IPS-18c (cell line): ENCODE measurements at regions not wholly inside any gene's neighbourhood (a gene's known extent, or its start where the extent isn't known, plus 50 kb on each side); places are given as distances from the start of the nearest gene placed in this dataset.
"Not testable (repeated sequence)": the region's sequence is repeated elsewhere in the genome, so short reads cannot be mapped to it uniquely, and the experiment has no call there.

Experiments used
- H3K4me3 ChIP-seq: 2 replicates; pipeline ENCODE4 v1.7.0; 2013; ENCODE audit warnings: low read depth, mild to moderate bottlenecking, low read length, moderate library complexity; ENCODE audit not compliant: insufficient read depth
- H3K9me3 ChIP-seq: one replicate; pipeline ENCODE4 v1.6.1; 2013; ENCODE audit warnings: mild to moderate bottlenecking, low read length, moderate library complexity; ENCODE audit not compliant: control insufficient read depth, insufficient read depth

- H3K9me3 ChIP-seq, result no peaks in the 10 kb centered on the region
- no peak overlapping the region for H3K4me3 ChIP-seq
These were observed 148.6 kb upstream of the PITX1 start for GRCh38 chr5:135182675-135183074.

GRCh38 chr5:135181653-135182052, 147.6 kb upstream of the PITX1 start:
- no peak overlapping the region for H3K4me3 ChIP-seq
- no peaks in the 10 kb centered on the region for H3K9me3 ChIP-seq

DNA sequence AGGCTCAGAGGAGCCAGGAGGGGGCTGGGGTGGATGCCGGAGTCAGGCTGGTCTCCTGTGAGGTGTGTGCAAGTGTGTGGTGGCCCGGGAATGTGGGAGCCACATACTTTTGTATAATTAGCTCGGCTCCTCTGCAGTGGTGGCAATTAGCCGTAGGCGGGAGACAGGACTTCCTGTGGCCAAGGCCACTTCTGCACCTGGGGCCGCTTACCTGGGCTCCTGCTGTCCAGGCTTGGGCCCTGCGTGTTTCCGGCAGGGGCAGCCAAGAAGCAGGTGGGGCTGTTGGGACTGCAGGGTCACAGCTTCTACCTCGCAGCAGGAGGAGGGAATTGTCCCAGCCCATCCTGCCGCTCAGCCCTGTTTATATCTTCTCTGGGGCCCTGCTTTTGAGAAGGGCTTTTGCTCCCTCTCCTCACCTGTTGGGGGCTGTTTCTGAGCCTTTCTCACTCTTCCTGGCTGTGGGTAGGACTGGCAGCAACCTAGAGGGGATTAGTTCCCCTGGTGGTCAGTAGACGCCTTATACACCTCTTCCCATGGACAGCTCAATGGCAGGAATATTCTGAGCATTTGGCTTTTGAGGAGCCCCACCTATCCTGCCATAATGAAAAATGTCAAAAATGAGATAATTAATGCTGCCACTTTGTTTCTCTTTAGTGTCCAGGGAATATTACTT, 145.4 kb upstream of the PITX1 start:
- Histone ChIP-seq H3K4me3 (no peak overlapping the region), H3K9me3 (no peaks in the 10 kb centered on the region)

DNA sequence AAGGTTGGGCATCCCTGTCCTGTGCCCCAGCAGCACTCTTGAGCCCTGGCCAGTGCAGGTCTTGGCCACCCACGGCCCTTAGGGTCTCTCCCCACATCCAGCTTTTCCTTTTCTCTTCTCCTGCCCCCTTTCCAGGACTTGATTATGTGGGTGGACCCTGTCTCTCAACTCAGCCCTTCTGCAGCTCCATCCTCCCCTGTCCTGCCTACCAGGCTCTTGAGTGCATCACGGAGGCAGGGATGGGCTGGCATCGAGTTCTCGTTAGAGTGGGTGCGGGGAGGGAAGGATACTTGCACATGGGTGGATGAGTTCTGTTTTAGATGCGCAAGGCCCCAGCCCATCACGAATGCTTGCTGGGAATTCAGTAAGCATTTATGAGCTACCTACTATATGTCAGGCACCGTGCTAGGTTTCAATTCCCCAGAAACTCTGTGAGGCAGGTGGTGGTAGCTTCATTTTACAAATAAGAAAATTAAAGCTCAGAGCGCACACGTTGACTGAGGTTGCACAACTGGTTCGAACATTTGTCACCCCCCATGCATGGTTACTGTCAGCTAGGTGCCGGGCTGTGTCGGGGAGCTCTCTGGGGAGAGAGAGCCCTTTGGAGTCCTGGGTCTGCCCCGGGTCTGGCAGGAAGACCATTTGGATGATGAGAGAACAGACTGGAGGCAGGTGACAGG, 144.6 kb upstream of the PITX1 start:
- H3K4me3 ChIP-seq, result no peak overlapping the region
- H3K9me3 ChIP-seq, result no peaks in the 10 kb centered on the region

- no peaks in the 10 kb centered on the region for H3K9me3 ChIP-seq
- H3K4me3 ChIP-seq, result no peak overlapping the region
These were observed 143.6 kb upstream of the PITX1 start for GRCh38 chr5:135177591-135177990.

DNA sequence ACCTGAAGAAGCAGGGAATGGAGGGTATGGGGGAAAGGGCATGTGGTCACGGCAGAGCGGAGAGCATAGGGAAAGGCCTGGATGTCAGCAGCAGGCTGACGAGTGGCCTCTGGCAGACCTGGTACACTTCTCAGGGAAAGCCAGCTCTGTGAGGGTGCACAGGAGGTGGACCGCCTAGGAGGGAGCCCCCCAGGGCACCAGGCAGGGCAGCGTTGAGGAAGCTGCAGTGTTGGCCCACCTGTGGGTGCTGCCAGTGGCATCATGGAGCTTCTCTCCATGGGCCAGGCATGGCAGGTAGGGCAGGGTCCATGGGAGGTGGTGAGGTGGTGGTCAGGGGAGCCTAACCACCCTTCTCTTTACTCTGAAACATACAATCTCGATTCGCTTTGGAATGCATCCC, 143.0 kb upstream of the PITX1 start:
- Histone ChIP-seq H3K9me3 (no peaks in the 10 kb centered on the region), H3K4me3 (no peak overlapping the region)

- H3K9me3 ChIP-seq, result no peaks in the 10 kb centered on the region
- H3K4me3 ChIP-seq, result no peak overlapping the region
These were observed 140.5 kb upstream of the PITX1 start for GRCh38 chr5:135174315-135175096.

- Histone ChIP-seq H3K9me3 (no peaks in the 10 kb centered on the region), H3K4me3 (no peak overlapping the region)
These were observed 139.7 kb upstream of the PITX1 start for GRCh38 chr5:135173662-135174290.

DNA sequence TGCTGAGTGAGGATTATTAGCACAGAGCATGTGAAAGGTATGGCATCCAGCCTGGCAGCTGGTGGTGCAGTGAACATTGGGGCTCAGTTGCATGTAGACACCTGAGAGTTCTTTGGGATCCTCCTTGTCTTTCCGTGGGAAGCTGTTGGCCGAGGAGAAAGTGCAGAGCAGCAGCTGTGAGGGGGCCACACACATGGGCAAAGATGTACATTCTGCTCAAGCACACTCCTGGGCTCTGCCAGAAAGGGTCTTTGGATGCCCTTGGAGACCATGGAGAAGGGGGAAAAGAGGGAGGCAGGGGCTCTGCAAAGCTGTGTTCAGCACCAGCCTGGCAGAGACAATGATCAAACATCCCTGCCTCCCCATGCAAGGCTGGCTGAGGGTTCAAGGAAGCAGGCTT, 138.7 kb upstream of the PITX1 start:
- H3K9me3 ChIP-seq, result no peaks in the 10 kb centered on the region
- H3K4me3 ChIP-seq, result no peak overlapping the region

- H3K9me3 ChIP-seq, result no peaks in the 10 kb centered on the region
These were observed 137.3 kb upstream of the PITX1 start for GRCh38 chr5:135171336-135171735.

DNA sequence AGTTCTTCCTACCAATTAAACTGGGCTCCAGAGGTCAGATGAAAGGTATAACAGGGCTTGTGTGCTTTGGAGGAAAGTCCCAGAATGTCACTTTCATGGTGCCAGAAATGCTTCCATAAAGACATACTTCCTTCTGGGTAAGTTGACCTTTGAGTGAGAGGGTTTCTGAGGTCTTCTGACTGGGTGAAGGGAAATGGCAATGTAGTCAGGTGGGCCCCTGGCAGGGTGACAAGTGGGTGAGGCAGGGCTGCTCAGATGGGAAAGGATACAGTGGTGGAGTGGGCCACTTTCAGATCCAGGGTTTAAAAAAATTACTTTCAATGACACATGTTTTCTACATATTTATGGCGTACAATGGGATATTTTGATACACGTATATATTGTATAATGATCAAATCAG, 136.5 kb upstream of the PITX1 start:
- no peak overlapping the region for H3K4me3 ChIP-seq
- H3K9me3 ChIP-seq, result no peaks in the 10 kb centered on the region

More at GRCh38 chr5:135171336-135171735, 137.3 kb upstream of the PITX1 start:
- H3K4me3 ChIP-seq, result no peak overlapping the region

DNA sequence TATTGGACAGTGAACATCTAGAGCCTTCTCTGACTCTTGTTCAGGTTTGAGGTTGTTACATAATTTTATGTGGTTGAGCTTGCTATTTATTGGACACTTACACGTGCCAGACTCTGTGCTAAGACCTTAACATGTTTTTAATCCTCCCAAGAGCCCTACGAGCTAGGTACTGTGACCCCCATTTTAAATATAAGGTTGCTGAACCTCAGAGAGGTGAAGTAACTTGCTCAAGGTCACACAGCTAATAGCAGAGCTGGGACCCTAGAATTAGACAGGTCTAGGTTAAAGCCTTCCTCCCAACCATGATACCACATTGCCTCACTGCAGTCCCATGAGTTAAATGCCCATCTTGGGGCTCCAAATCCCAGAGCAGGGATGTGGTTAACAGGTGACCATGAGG, 135.7 kb upstream of the PITX1 start:
- H3K9me3 ChIP-seq, result no peaks in the 10 kb centered on the region

DNA sequence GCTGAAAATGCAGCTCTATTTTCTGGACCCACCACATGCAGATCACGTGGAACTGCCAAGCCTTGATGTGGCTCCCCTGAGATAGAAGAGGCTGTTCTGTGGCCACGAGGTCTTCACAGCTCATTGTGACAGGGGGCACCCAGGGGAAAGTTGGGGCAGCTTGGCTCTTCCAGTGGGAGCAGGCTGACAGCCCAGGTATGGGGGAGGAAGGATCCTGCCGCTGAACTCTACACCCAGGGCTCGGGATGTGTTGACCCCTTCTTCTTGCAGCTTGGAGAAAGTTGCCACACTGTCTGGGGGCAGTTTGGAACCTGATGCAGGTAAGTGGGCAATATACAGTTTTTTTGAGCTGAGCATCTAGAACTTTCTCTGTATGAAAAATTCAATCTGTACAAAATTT, 133.6 kb upstream of the PITX1 start:
- Histone ChIP-seq H3K4me3 (no peak overlapping the region), H3K9me3 (no peaks in the 10 kb centered on the region)

More for the DNA sequence above, 135.7 kb upstream of the PITX1 start:
- no peak overlapping the region for H3K4me3 ChIP-seq

DNA sequence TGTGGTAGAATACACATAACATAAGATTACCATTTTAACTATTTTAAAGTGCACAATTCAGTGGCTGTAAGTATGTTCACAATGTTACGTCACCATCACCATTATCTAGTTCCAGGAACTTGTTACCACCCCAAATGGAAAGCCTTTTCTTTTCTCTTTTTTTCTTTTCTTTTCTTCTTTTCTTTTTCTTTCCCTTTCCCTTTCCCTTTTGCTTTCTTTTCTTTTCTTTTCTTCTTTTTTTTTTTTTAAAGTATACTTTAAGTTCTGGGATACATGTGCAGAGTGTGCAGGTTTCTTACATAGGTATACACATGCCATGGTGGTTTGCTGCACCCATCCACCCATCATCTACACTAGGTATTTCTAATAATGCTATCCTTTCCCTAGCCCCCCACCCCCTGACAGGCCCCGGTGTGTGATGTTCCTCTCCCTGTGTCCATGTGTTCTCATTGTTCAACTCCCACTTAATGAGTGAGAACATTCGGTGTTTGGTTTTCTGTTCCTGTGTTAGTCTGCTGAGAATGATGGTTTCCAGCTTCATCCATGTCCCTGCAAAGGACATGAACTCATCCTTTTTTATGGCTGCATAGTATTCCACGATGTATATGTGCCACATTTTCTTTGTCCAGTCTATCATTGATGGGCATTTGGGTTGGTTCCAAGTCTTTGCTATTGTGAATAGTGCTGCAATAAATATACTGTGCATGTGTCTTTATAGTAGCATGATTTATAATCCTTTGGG, 131.0 kb upstream of the PITX1 start:
- H3K9me3 ChIP-seq, H3K4me3 ChIP-seq: not testable (repeated sequence)

DNA sequence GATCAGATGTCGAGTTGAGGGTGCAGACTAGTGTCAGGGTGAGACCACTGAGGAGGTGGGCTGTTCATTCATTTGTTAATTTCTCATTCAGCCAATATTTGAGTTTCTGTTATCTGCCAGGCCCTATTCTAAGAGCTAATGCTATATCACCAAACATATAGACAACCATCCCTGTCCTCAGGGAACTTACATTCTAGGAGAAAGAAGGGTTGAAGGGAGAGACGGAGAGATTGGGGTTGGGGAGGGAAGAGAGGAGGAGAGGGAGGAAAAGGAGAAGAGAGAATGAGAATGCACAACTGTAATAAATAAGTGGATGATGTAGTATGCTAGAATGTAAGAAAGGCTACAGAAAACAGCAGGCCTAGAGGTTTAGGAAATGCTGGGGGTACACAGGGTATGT, 129.9 kb upstream of the PITX1 start:
- Histone ChIP-seq H3K4me3 (no peak overlapping the region), H3K9me3 (no peaks in the 10 kb centered on the region)

DNA sequence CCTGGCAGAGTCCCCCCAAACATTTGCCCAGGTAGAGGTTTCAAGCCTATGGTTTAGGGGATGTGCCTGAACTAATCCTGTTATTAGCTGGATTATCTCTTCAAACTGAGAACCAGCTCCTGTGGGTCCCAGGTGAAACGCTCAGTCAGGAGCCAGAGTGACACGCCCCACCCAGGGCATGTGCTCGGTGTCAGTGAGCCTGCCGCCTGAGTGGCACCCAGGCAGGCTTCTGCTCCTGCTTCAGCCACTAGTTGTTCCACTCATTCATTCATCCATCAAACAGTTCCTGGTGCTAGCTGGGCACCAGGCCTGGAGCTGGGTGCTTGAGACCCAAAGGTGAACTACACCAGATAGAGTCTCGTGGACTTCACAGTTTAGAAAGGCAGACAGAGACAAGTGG, 129.4 kb upstream of the PITX1 start:
- H3K9me3 ChIP-seq, result no peaks in the 10 kb centered on the region
- no peak overlapping the region for H3K4me3 ChIP-seq

- H3K4me3 ChIP-seq, result no peak overlapping the region
- H3K9me3 ChIP-seq, result no peaks in the 10 kb centered on the region
These were observed 128.7 kb upstream of the PITX1 start for GRCh38 chr5:135162661-135163265.
